ENCODE measurements at regions not wholly inside any gene's neighbourhood (a gene's known extent, or its start where the extent isn't known, plus 50 kb on each side); places are given as distances from the start of the nearest gene placed in this dataset.

DNA sequence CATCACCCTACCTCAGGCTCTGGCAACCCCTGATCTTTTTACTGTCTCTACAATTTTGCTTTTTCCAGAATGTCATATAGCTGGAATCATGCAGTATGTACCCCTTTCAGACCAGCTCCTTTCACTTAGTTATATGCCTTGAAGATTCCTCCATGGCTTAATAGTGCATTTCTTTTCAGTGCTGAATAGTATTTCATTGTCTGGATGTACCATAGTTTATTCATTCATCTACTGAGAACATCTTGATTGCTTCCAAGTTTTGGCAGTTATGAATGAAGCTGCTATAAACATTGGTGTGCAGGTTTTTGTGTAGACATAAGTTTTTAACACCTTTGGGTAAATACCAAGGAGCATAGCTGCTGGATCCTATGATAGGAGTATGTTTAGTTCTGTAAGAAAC is 50.8 kb upstream of the ANP32A start:
- DNase-seq = no peak

- no peak for DNase-seq
Observed at GRCh38 chr15:68874788-68875187, 54.1 kb upstream of the ANP32A start.

- peak; percentile 80 for DNase-seq
Observed at GRCh38 chr15:68875377-68876116, 54.8 kb upstream of the SPESP1 start.

- no peak for DNase-seq
Observed at GRCh38 chr15:68877626-68878025, 52.7 kb upstream of the SPESP1 start.

GRCh38 chr15:68880382-68880781 is 49.9 kb upstream of the SPESP1 start:
- no peak for DNase-seq

Measured in NCI-H146 (cell line).